ENCODE measurements at regions not wholly inside any gene's neighbourhood (a gene's known extent, or its start where the extent isn't known, plus 50 kb on each side); places are given as distances from the start of the nearest gene placed in this dataset.

- no peak for DNase-seq
- intact Hi-C loops (cut with DNase I), result no loop called here
- no peak overlapping the region for H3K4me3 ChIP-seq (ENCODE audit: low read length in 3 of 3)
- H3K4me1 ChIP-seq (ENCODE audit: control insufficient read depth in 2 of 3, insufficient read depth in 2 of 3, low read depth in 1 of 3, low read length in 3 of 3), result no peaks in the 10 kb centered on the region
- H3K27me3 ChIP-seq (ENCODE audit: control insufficient read depth, insufficient read depth, low read length), result no peaks in the 10 kb centered on the region
- no peaks in the 10 kb centered on the region for H3K9me3 ChIP-seq (ENCODE audit: control insufficient read depth in 2 of 3, insufficient read depth in 1 of 3, low read length in 3 of 3)
- no peak for TF ChIP-seq CTCF (IDR thresholded peaks at IDR 0.05; ENCODE audit: borderline replicate concordance, extremely low read depth, insufficient read depth)
- FAIRE-seq, result no peak
- no peak overlapping the region for H3K27ac ChIP-seq (ENCODE audit: low read depth in 2 of 2, low read length in 2 of 2)
- no peak overlapping the region for H3K9ac ChIP-seq (ENCODE audit: low read length in 3 of 3)
- no peaks in the 10 kb centered on the region for H3K36me3 ChIP-seq (ENCODE audit: control insufficient read depth in 2 of 3, insufficient read depth in 3 of 3, low read length in 3 of 3)
Measured at GRCh38 chr10:8193546-8193945, 139.1 kb downstream of the GATA3 start.

GRCh38 chr10:8194050-8194449 is 139.6 kb downstream of the GATA3 start:
- no peak for FAIRE-seq
- Histone ChIP-seq H3K4me1 (ENCODE audit: control insufficient read depth in 2 of 3, insufficient read depth in 2 of 3, low read depth in 1 of 3, low read length in 3 of 3) (no peaks in the 10 kb centered on the region), H3K9ac (ENCODE audit: low read length in 3 of 3) (no peak overlapping the region), H3K4me3 (ENCODE audit: low read length in 3 of 3) (no peak overlapping the region), H3K9me3 (ENCODE audit: control insufficient read depth in 2 of 3, insufficient read depth in 1 of 3, low read length in 3 of 3) (no peaks in the 10 kb centered on the region), H3K27me3 (ENCODE audit: control insufficient read depth, insufficient read depth, low read length) (no peaks in the 10 kb centered on the region), H3K27ac (ENCODE audit: low read depth in 2 of 2, low read length in 2 of 2) (no peak overlapping the region), H3K36me3 (ENCODE audit: control insufficient read depth in 2 of 3, insufficient read depth in 3 of 3, low read length in 3 of 3) (no peaks in the 10 kb centered on the region)
- no peak for DNase-seq
- no peak for TF ChIP-seq CTCF (IDR thresholded peaks at IDR 0.05; ENCODE audit: borderline replicate concordance, extremely low read depth, insufficient read depth)
- intact Hi-C loops (cut with DNase I), result no loop called here

GRCh38 chr10:8206882-8207281 is 152.4 kb downstream of the GATA3 start:
- Histone ChIP-seq H3K36me3 (ENCODE audit: control insufficient read depth in 2 of 3, insufficient read depth in 3 of 3, low read length in 3 of 3) (no peaks in the 10 kb centered on the region), H3K27ac (ENCODE audit: low read depth in 2 of 2, low read length in 2 of 2) (no peak overlapping the region), H3K27me3 (ENCODE audit: control insufficient read depth, insufficient read depth, low read length) (no peaks in the 10 kb centered on the region), H3K9ac (ENCODE audit: low read length in 3 of 3) (no peak overlapping the region), H3K4me1 (ENCODE audit: control insufficient read depth in 2 of 3, insufficient read depth in 2 of 3, low read depth in 1 of 3, low read length in 3 of 3) (no peaks in the 10 kb centered on the region), H3K4me3 (ENCODE audit: low read length in 3 of 3) (no peak overlapping the region), H3K9me3 (ENCODE audit: control insufficient read depth in 2 of 3, insufficient read depth in 1 of 3, low read length in 3 of 3) (no peaks in the 10 kb centered on the region)
- no peak for TF ChIP-seq CTCF (IDR thresholded peaks at IDR 0.05; ENCODE audit: borderline replicate concordance, extremely low read depth, insufficient read depth)
- intact Hi-C loops (cut with DNase I), result no loop called here
- FAIRE-seq (no peak), DNase-seq (no peak)

- H3K27me3 ChIP-seq (ENCODE audit: control insufficient read depth, insufficient read depth, low read length), result no peaks in the 10 kb centered on the region
- intact Hi-C loops (cut with DNase I), result no loop called here
- H3K4me3 ChIP-seq (ENCODE audit: low read length in 3 of 3), result no peak overlapping the region
- DNase-seq, result no peak
- H3K9me3 ChIP-seq (ENCODE audit: control insufficient read depth in 2 of 3, insufficient read depth in 1 of 3, low read length in 3 of 3), result no peaks in the 10 kb centered on the region
- no peaks in the 10 kb centered on the region for H3K4me1 ChIP-seq (ENCODE audit: control insufficient read depth in 2 of 3, insufficient read depth in 2 of 3, low read depth in 1 of 3, low read length in 3 of 3)
- no peak for FAIRE-seq
- no peak for TF ChIP-seq CTCF (IDR thresholded peaks at IDR 0.05; ENCODE audit: borderline replicate concordance, extremely low read depth, insufficient read depth)
- no peak overlapping the region for H3K9ac ChIP-seq (ENCODE audit: low read length in 3 of 3)
- no peak overlapping the region for H3K27ac ChIP-seq (ENCODE audit: low read depth in 2 of 2, low read length in 2 of 2)
- H3K36me3 ChIP-seq (ENCODE audit: control insufficient read depth in 2 of 3, insufficient read depth in 3 of 3, low read length in 3 of 3), result no peaks in the 10 kb centered on the region
Measured at GRCh38 chr10:8211631-8212030, 157.1 kb downstream of the GATA3 start.

Data from kidney (tissue), 13 donors.